Kidney epithelial cell (primary cell): ENCODE measurements at regions not wholly inside any gene's neighbourhood (a gene's known extent, or its start where the extent isn't known, plus 50 kb on each side); places are given as distances from the start of the nearest gene placed in this dataset.

ENCODE experiments used
- DNase-seq: peaks from one replicate; pipeline ENCODE4 v3.0.0-alpha.2; 2010; ENCODE audit warnings: low read depth
- H3K27me3 ChIP-seq: 2 replicates; pipeline ENCODE4 v1.6.0; 2011; ENCODE audit warnings: low read length; ENCODE audit not compliant: control insufficient read depth, insufficient read depth
- H3K36me3 ChIP-seq: 2 replicates; pipeline ENCODE4 v1.5.1; 2011; ENCODE audit warnings: low read length; ENCODE audit not compliant: control insufficient read depth, insufficient read depth
- H3K4me3 ChIP-seq: 2 replicates; pipeline ENCODE4 v1.5.1; 2011; ENCODE audit warnings: low read depth, mild to moderate bottlenecking, control low read depth, low read length
- TF ChIP-seq, protein P1 (sequence below): IDR thresholded peaks from 2 replicates; pipeline ENCODE4 v1.5.1; 2011; ENCODE audit warnings: mild to moderate bottlenecking, moderate library complexity, low read length, control low read depth, inconsistent platforms; ENCODE audit not compliant: insufficient read depth, poor library complexity, severe bottlenecking

DNA sequence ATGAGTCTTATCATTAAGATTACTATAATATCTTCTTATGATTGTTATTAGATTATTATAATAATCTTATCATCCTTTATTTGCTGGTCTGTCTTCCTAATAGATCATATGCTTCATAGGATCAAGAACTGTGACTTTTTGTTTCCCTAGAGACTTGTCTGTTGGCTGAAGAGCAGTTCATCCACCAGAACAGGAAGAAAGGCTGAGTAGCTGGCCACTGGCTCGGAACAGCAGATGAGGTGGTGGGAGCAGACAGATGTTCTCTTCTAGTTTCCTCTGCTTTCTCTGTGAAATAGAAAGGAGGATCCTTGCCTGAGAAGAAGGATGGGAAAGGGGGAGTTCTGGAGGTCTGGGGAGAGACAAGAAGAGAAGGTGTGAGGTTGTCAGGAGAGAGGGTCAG lies 120.0 kb downstream of the CCNA1 start:
- H3K4me3 ChIP-seq, result no peak overlapping the region
- H3K36me3 ChIP-seq, result no peaks in the 10 kb centered on the region
- no peaks in the 10 kb centered on the region for H3K27me3 ChIP-seq
- TF ChIP-seq, protein P1, sequence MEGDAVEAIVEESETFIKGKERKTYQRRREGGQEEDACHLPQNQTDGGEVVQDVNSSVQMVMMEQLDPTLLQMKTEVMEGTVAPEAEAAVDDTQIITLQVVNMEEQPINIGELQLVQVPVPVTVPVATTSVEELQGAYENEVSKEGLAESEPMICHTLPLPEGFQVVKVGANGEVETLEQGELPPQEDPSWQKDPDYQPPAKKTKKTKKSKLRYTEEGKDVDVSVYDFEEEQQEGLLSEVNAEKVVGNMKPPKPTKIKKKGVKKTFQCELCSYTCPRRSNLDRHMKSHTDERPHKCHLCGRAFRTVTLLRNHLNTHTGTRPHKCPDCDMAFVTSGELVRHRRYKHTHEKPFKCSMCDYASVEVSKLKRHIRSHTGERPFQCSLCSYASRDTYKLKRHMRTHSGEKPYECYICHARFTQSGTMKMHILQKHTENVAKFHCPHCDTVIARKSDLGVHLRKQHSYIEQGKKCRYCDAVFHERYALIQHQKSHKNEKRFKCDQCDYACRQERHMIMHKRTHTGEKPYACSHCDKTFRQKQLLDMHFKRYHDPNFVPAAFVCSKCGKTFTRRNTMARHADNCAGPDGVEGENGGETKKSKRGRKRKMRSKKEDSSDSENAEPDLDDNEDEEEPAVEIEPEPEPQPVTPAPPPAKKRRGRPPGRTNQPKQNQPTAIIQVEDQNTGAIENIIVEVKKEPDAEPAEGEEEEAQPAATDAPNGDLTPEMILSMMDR, result no peak
- DNase-seq, result no peak

DNA sequence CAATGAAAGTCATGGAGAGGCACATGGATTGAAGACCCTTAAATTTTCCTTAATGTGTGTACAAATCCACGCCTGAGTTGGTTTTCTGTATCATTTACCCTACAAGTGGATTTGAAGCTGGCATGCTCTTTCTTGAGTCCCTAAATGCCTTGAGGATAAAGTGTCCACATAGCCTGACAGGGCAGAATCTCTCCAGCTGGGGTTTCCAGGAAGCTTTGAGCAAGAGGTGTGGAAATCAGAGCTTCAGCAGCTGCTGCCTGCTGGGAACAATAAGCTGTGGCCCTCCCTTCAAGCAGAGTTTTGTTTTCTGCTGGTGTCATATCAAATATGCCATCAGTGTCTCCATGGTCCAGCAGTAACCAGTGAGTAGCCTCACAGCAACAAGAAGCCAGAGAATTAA lies 120.3 kb upstream of the SERTM1 start:
- H3K27me3 ChIP-seq, result no peaks in the 10 kb centered on the region
- TF ChIP-seq, protein P1, result no peak
- DNase-seq, result no peak
- no peaks in the 10 kb centered on the region for H3K36me3 ChIP-seq
- H3K4me3 ChIP-seq, result no peak overlapping the region

DNA sequence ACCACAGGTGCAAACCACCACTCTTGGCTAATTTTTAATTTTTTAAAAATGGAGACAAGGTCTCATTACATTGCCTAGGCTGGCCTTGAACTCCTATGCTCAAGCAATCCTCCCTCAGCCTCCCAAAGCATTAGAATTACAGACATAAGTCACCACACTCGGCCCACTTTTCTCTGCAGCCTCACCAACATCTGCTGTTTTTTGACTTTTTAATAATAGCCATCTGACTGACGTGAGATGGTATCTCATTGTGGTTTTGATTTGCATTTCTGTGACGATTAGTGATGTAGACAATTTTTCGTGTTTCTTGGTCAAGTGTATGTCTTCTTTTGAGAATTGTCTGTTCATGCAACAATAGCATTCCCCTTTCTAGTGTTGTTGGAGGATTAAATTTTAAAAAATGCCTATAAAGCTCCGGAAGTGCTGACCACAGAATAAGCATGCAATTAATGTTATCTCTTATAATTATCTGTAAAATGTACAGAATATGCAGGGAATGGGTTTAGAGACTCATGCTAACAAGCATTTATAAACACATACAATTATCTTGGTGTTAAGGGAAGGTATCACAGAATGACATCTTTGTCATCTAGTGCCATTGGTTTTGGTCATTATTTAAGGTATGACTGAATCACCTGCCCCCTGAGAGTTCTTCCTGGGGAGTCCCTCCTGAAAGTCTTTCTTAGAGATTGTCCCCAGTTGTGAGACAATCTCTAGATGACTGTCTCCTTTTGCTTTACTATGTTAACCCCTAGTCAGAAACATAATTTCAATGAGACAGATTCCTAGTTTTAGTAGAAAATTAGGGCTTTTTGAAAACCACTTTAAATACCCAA lies 118.5 kb upstream of the SERTM1 start:
- H3K27me3 ChIP-seq, result peaks cover 2% of the 10 kb centered on the region
- H3K4me3 ChIP-seq, result no peak overlapping the region
- TF ChIP-seq, protein P1, result no peak
- no peaks in the 10 kb centered on the region for H3K36me3 ChIP-seq
- no peak for DNase-seq

- Histone ChIP-seq H3K27me3 (peaks cover 2% of the 10 kb centered on the region), H3K36me3 (no peaks in the 10 kb centered on the region), H3K4me3 (no peak overlapping the region)
- TF ChIP-seq, protein P1, result no peak
- no peak for DNase-seq
Observed at GRCh38 chr13:36559375-36559774, 114.4 kb upstream of the SERTM1 start.

GRCh38 chr13:36567485-36567884 lies 106.3 kb upstream of the SERTM1 start:
- no peaks in the 10 kb centered on the region for H3K27me3 ChIP-seq
- no peaks in the 10 kb centered on the region for H3K36me3 ChIP-seq
- no peak overlapping the region for H3K4me3 ChIP-seq
- no peak for DNase-seq
- TF ChIP-seq, protein P1, result no peak

- TF ChIP-seq, protein P1, result no peak
- Histone ChIP-seq H3K36me3 (no peaks in the 10 kb centered on the region), H3K27me3 (no peaks in the 10 kb centered on the region), H3K4me3 (no peak overlapping the region)
- no peak for DNase-seq
Observed at GRCh38 chr13:36570489-36570888, 103.3 kb upstream of the SERTM1 start.
